Spleen (tissue), 11 donors: ENCODE measurements at regions not wholly inside any gene's neighbourhood (a gene's known extent, or its start where the extent isn't known, plus 50 kb on each side); places are given as distances from the start of the nearest gene placed in this dataset.

Experiments
- DNase-seq: peaks from one replicate; pipeline ENCODE4 v3.0.0-alpha.2; 2020
- H3K27ac ChIP-seq, 8 donors: fragments of 200-600 bp; sonication (generic) in 7 of 8; 1 replicate in 4 of 8; 2 replicates in 4 of 8; pipeline versions ENCODE4 v1.5.0 to v1.8.0; 2016 to 2021; ENCODE audit warnings: inconsistent platforms in 4 of 8, mild to moderate bottlenecking in 4 of 8, moderate library complexity in 1 of 8
- H3K27me3 ChIP-seq, 7 donors: fragments of 200-600 bp; sonication (generic) in 6 of 7; replicated peaks in 1 of 7; 1 replicate in 4 of 7; 2 replicates in 3 of 7; pipeline versions ENCODE4 v1.5.0 to v1.8.0; 2016 to 2021; ENCODE audit warnings: inconsistent platforms in 3 of 7, mild to moderate bottlenecking in 1 of 7
- H3K36me3 ChIP-seq, 6 donors: fragments of 200-600 bp; sonication (generic) in 5 of 6; 1 replicate in 4 of 6; 2 replicates in 2 of 6; pipeline versions ENCODE4 v1.5.0 to v1.8.0; 2016 to 2021; ENCODE audit warnings: inconsistent platforms in 2 of 6
- H3K4me1 ChIP-seq, 6 donors: fragments of 200-600 bp; sonication (generic) in 5 of 6; 1 replicate in 3 of 6; 2 replicates in 3 of 6; pipeline versions ENCODE4 v1.5.0 to v1.8.0; 2016 to 2021; ENCODE audit warnings: inconsistent platforms in 3 of 6
- H3K4me3 ChIP-seq, 8 donors: fragments of 200-600 bp; sonication (generic) in 7 of 8; 1 replicate in 4 of 8; 2 replicates in 4 of 8; pipeline versions ENCODE4 v1.5.0 to v1.8.0; 2016 to 2021; ENCODE audit warnings: inconsistent platforms in 4 of 8, mild to moderate bottlenecking in 4 of 8, moderate library complexity in 2 of 8
- H3K9me3 ChIP-seq, 8 donors: fragments of 200-600 bp; sonication (generic) in 7 of 8; 1 replicate in 4 of 8; 2 replicates in 4 of 8; pipeline versions ENCODE4 v1.5.0 to v1.8.0; 2016 to 2021; ENCODE audit warnings: inconsistent platforms in 4 of 8
- POLR2A ChIP-seq, 3 donors: fragments of 450-650 bp; IDR thresholded peaks; one replicate each; pipeline ENCODE4 v1.5.1; 2017; ENCODE audit warnings: antibody characterized with exemption in 3 of 3, mild to moderate bottlenecking in 1 of 3
- POLR2AphosphoS5 ChIP-seq, 3 donors: sonication (generic); formaldehyde crosslinking; IDR thresholded peaks; one replicate each; pipeline ENCODE4 v1.5.1; 2017; ENCODE audit warnings: antibody characterized with exemption in 3 of 3
- WGBS, 5 donors: extraction: QIAGEN DNeasy Blood & Tissue Kit in 3 of 5; methylation state at CpG; one replicate each; pipeline versions ENCODE4 v1.1.5 to v1.1.7; 2013 to 2018; 5-methylcytosine and 5-hydroxymethylcytosine counted together
- intact Hi-C: fragments of 100-400 bp; cut with DNase I; formaldehyde crosslinking; loops from one replicate; pipeline ENCODE4 v1.15.0; 2023; ENCODE audit warnings: low total_unique reads
- TF ChIP-seq, protein P1 (sequence below), 11 experiments: fragments of 200-600 bp in 7 of 11; fragments of 450-650 bp in 4 of 11; sonication (generic) in 4 of 11; IDR thresholded peaks in 8 of 11; conservative IDR thresholded peaks in 3 of 11; 1 replicate in 7 of 11; 2 replicates in 4 of 11; pipeline versions ENCODE4 v1.4.0 to v1.8.0; 2016 to 2021; ENCODE audit warnings: antibody characterized with exemption in 11 of 11, inconsistent platforms in 4 of 11, mild to moderate bottlenecking in 1 of 11
- donor health status: healthy with polysubstance abuse.
- donor health status: DM: no; HTN: no; CAD: no; lungs with moderate emphysema.
- donor health status: DM: no; HTN: no; CAD: no.
- donor health status: Bipolar disorder and iron deficiency.
- donor health status: healthy.
- donor health status: DM: no; HTN: no; CAD: no.
- donor health status: DM: yes; HTN: yes; CAD: no.

GRCh38 chr18:64270608-64271007 is 121.7 kb upstream of the LINC00305 start:
- Histone ChIP-seq H3K4me3 (no peak overlapping the region), H3K4me1 (no peaks in the 10 kb centered on the region), H3K27ac (no peak overlapping the region), H3K36me3 (no peaks in the 10 kb centered on the region), H3K27me3 (no peaks in the 10 kb centered on the region), H3K9me3 (no peaks in the 10 kb centered on the region)
- no peak for DNase-seq
- intact Hi-C loops, result no loop called here
- TF ChIP-seq, protein P1, sequence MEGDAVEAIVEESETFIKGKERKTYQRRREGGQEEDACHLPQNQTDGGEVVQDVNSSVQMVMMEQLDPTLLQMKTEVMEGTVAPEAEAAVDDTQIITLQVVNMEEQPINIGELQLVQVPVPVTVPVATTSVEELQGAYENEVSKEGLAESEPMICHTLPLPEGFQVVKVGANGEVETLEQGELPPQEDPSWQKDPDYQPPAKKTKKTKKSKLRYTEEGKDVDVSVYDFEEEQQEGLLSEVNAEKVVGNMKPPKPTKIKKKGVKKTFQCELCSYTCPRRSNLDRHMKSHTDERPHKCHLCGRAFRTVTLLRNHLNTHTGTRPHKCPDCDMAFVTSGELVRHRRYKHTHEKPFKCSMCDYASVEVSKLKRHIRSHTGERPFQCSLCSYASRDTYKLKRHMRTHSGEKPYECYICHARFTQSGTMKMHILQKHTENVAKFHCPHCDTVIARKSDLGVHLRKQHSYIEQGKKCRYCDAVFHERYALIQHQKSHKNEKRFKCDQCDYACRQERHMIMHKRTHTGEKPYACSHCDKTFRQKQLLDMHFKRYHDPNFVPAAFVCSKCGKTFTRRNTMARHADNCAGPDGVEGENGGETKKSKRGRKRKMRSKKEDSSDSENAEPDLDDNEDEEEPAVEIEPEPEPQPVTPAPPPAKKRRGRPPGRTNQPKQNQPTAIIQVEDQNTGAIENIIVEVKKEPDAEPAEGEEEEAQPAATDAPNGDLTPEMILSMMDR (IDR thresholded peaks at IDR 0.05 in 8 of 11, conservative IDR thresholded peaks at IDR 0.05 in 3 of 11), result no peak
- TF ChIP-seq POLR2AphosphoS5 (IDR thresholded peaks at IDR 0.05), result no peak
- whole genome bisulfite sequencing, 5 donors, result 82 to 98% (median 89%) methylated on average over 1 of the region's 1 CpG

DNA sequence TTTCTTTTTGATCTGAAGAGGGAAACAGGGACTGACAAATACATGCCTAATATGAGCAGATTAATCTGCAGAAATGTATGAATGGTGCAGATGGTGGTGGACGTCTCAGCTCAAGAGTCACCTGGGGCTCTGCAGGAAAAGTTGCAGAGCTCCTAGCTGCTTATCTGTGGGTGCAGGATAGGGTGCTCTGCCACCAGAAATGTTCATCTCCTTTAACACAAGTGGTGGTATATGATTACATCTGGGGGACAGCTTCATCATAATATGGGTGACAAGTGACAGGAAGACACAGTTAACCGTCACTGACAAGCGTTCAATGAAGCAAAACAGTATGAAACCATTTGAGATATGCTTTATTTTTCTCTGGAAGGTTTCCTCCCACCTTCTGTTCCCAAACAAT is 121.2 kb upstream of the LINC00305 start:
- no peaks in the 10 kb centered on the region for H3K4me1 ChIP-seq
- no peak for DNase-seq
- H3K4me3 ChIP-seq, result no peak overlapping the region
- no peaks in the 10 kb centered on the region for H3K36me3 ChIP-seq
- 23 to 68% (median 47%) methylated on average over 3 of the region's 3 CpGs for WGBS, 5 donors
- TF ChIP-seq, protein P1 (IDR thresholded peaks at IDR 0.05 in 8 of 11, conservative IDR thresholded peaks at IDR 0.05 in 3 of 11), result no peak
- TF ChIP-seq POLR2AphosphoS5 (IDR thresholded peaks at IDR 0.05) (no peak), POLR2A (IDR thresholded peaks at IDR 0.05) (no peak)
- intact Hi-C loops, result no loop called here
- no peak overlapping the region for H3K27ac ChIP-seq
- no peaks in the 10 kb centered on the region for H3K27me3 ChIP-seq
- no peaks in the 10 kb centered on the region for H3K9me3 ChIP-seq

- no peaks in the 10 kb centered on the region for H3K9me3 ChIP-seq
- H3K27me3 ChIP-seq, result no peaks in the 10 kb centered on the region
- WGBS, 5 donors, result 63 to 85% (median 77%) methylated on average over 2 of the region's 2 CpGs
These were observed 115.3 kb upstream of the LINC00305 start for GRCh38 chr18:64264171-64264570.

GRCh38 chr18:64260810-64261209 is 111.9 kb upstream of the LINC00305 start:
- no peaks in the 10 kb centered on the region for H3K27me3 ChIP-seq
- TF ChIP-seq, protein P1 (IDR thresholded peaks at IDR 0.05 in 8 of 11, conservative IDR thresholded peaks at IDR 0.05 in 3 of 11), result no peak
- no peak for TF ChIP-seq POLR2A (IDR thresholded peaks at IDR 0.05)
- no peak for TF ChIP-seq POLR2AphosphoS5 (IDR thresholded peaks at IDR 0.05)
- H3K36me3 ChIP-seq, result no peaks in the 10 kb centered on the region
- H3K4me1 ChIP-seq, result no peaks in the 10 kb centered on the region
- H3K4me3 ChIP-seq, result no peak overlapping the region
- H3K9me3 ChIP-seq, result no peaks in the 10 kb centered on the region
- intact Hi-C loops, result no loop called here
- 64 to 89% (median 84%) methylated on average over 2 of the region's 2 CpGs for WGBS, 5 donors
- no peak for DNase-seq
- H3K27ac ChIP-seq, result no peak overlapping the region

More at GRCh38 chr18:64264171-64264570, 115.3 kb upstream of the LINC00305 start:
- no peaks in the 10 kb centered on the region for H3K36me3 ChIP-seq
- DNase-seq, result no peak
- no peak overlapping the region for H3K4me3 ChIP-seq
- intact Hi-C loops, result no loop called here
- TF ChIP-seq, protein P1 (IDR thresholded peaks at IDR 0.05 in 8 of 11, conservative IDR thresholded peaks at IDR 0.05 in 3 of 11), result no peak
- TF ChIP-seq POLR2AphosphoS5 (IDR thresholded peaks at IDR 0.05) (no peak), POLR2A (IDR thresholded peaks at IDR 0.05) (no peak)
- no peak overlapping the region for H3K27ac ChIP-seq
- H3K4me1 ChIP-seq, result no peaks in the 10 kb centered on the region
